ENCODE measurements at regions not wholly inside any gene's neighbourhood (a gene's known extent, or its start where the extent isn't known, plus 50 kb on each side); places are given as distances from the start of the nearest gene placed in this dataset.

- TF ChIP-seq CTCF (IDR thresholded peaks at IDR 0.05; ENCODE audit: low read length) (no peak), EZH2 (IDR thresholded peaks at IDR 0.05; ENCODE audit: borderline replicate concordance, low read length) (no peak)
These were observed 422.9 kb downstream of the SPRY1 start for GRCh38 chr4:123819362-123820035.
